OCI-LY7 (cell line): ENCODE measurements at regions not wholly inside any gene's neighbourhood (a gene's known extent, or its start where the extent isn't known, plus 50 kb on each side); places are given as distances from the start of the nearest gene placed in this dataset.

Experiments
- CTCF ChIP-seq: fragments of 200-600 bp; sonication (generic); conservative IDR thresholded peaks from 2 replicates; pipeline ENCODE4 v1.5.1; 2014; ENCODE audit warnings: mild to moderate bottlenecking, antibody characterized with exemption, low read length, moderate library complexity, mixed read lengths
- EZH2phosphoT487 ChIP-seq: fragments of 200-600 bp; sonication (generic); IDR thresholded peaks from 2 replicates; pipeline ENCODE4 v1.6.1; 2018; ENCODE audit warnings: low read depth, borderline replicate concordance, mild to moderate bottlenecking, mixed run types, antibody characterized with exemption, low read length, moderate library complexity, mixed read lengths

GRCh38 chr18:56268952-56269351, 369.4 kb downstream of the TXNL1 start:
- TF ChIP-seq CTCF (no peak), EZH2phosphoT487 (no peak)
